HG03066 (cell line): ENCODE measurements at regions not wholly inside any gene's neighbourhood (a gene's known extent, or its start where the extent isn't known, plus 50 kb on each side); places are given as distances from the start of the nearest gene placed in this dataset.
"Not testable (repeated sequence)": the region's sequence is repeated elsewhere in the genome, so short reads cannot be mapped to it uniquely, and the experiment has no call there.

Experiments
- ATAC-seq: cut with Tn5 transposase; IDR thresholded peaks from one replicate; pipeline ENCODE4 v1.9.1; 2021; ENCODE audit warnings: low read depth; ENCODE audit not compliant: unreplicated experiment

DNA sequence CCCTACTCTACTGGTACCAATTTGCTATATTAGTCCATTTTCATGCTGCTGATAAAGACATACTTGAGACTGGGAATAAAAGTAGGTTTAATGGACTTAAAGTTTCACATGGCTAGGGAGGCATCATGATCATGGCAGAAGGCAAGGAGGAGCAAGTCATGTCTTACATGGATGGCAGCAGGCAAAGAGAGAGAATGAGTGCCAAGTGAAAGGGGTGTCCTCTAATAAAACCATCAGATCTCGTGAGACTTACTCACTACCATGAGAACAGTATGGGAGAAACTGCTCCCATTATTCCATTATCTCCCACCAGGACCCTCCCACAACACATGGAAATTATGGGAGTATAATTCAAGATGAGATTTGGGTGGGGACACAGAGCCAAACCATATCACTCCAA, 450.5 kb upstream of the ZEB2 start:
- ATAC-seq, result not testable (repeated sequence)

DNA sequence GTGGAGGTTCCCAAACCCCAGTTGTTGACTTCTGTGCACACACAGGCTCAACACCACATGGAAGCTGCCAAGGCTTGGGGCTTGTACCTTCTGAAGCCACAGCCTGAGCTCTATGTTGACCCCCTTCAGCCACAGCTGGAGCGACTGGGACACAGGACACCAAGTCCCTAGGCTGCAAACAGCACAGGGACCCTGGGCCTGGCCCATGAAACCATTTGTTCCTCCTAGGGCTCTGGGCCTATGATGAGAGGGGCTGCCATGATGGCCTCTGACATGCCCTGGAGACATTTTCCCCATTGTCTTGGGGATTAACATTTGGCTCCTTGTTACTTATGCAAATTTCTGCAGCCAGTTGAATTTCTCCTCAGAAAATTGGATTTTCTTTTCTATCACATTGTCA, 449.6 kb upstream of the ZEB2 start:
- not testable (repeated sequence) for ATAC-seq

- no peak for ATAC-seq
Measured at GRCh38 chr2:144967961-144968360, 448.0 kb upstream of the ZEB2 start.

DNA sequence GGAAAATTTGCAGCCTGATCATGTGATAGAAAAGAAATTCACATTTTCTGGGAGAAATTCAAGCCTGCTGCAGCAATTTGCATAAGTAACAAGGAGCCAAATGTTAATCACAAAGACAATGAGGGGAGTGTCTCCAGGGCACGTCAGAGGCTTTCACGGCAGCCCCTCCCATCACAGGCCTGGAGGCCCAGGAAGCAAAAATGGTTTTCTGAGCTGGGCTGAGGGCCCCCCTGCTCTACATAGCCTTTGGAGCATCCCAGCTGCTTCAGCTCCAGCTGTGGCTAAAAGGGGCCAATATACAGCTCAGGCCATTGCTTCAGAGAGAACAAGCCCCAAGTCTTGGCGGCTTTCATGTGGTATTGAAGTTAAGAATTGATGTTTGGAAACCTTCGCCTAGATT, 445.3 kb upstream of the ZEB2 start:
- no peak for ATAC-seq

GRCh38 chr2:144963031-144963430, 443.1 kb upstream of the ZEB2 start:
- ATAC-seq, result no peak

DNA sequence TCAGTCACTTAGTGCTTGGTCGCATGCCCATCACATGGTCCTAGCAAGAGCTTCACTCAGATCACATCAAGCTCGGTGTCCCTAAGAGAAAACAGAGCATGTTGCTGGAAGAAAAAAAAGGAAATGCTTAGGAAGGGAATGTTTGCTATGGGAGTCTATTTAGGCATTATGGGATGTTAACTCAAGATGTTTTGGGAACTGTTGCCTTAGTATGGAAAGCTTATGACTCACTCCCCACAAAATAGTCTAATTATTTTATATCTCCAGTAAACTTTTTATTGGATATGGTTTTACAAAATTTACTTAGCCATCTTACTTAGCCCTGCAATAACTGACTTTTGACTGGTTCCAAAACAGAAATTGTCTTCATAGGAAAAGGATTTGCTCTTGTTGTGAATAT, 439.5 kb upstream of the ZEB2 start:
- ATAC-seq, result no peak

DNA sequence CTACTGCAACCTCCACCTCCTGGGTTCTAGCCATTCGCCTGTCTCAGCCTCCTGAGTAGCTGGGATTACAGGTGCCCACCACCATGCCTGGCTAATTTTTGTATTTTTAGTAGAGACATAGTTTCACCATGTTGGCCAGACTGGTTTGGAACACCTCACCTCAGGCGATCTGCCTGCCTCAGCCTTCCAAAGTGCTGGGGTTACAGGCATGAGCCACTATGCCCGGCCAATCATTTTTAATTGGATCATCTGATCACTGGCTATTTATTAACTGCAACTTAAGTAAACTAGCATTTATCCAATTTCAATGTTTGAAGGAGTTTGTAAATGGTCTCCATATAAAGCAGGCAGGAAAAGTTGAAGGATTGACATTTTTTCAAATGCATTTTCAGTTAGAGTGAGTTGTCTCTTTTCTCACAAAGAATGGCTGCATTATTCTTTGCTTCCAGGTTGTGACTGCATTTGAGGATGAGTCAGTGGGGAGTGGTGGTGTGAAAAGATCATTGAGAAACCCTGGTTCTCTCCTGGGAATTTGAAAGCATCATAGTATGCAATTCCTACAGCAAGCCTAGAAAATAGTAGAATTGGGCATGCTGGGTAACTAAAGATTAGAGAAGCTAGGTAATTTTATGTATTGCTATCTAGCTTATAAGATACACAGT, 431.1 kb upstream of the ZEB2 start:
- no peak for ATAC-seq

GRCh38 chr2:144948205-144948855, 428.4 kb upstream of the ZEB2 start:
- ATAC-seq, result no peak

DNA sequence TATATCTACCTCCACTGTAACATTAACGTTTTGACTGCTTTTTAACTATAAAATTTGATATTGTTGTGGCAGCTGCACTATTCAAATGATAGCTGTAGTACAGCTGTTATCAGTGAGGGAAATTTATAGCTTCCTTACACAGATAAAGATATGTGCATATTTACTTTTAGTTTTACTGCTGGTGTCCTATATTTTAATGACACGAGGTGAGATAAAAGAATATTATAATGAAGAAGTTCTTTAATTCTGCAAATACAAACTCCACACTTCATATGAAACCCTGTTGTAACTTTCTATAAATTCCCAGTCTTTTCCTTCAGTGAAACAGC, 427.8 kb upstream of the ZEB2 start:
- no peak for ATAC-seq

GRCh38 chr2:144946263-144946662, 426.3 kb upstream of the ZEB2 start:
- ATAC-seq, result no peak

GRCh38 chr2:144944546-144945220, 424.8 kb upstream of the ZEB2 start:
- no peak for ATAC-seq

DNA sequence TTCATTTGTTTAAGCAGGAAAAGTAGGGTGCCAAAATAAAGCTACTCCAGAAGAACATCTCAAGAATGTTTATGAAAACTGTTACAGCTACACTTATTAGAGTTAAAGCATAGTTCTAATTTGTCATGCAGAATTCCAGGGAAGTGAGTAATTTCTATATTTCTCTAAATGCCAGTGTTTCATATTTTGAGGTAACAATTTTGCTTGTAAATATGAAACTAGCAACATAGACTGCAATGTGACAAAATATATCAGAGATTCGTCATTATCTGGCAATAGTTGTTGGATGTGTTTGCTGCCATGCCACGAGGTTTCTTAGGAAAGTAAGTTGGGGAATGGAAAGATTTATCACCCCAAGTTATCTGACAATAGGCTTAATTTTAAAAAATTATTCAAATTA, 424.1 kb upstream of the ZEB2 start:
- ATAC-seq, result no peak

- no peak for ATAC-seq
Measured at GRCh38 chr2:144943293-144943941, 423.5 kb upstream of the ZEB2 start.

DNA sequence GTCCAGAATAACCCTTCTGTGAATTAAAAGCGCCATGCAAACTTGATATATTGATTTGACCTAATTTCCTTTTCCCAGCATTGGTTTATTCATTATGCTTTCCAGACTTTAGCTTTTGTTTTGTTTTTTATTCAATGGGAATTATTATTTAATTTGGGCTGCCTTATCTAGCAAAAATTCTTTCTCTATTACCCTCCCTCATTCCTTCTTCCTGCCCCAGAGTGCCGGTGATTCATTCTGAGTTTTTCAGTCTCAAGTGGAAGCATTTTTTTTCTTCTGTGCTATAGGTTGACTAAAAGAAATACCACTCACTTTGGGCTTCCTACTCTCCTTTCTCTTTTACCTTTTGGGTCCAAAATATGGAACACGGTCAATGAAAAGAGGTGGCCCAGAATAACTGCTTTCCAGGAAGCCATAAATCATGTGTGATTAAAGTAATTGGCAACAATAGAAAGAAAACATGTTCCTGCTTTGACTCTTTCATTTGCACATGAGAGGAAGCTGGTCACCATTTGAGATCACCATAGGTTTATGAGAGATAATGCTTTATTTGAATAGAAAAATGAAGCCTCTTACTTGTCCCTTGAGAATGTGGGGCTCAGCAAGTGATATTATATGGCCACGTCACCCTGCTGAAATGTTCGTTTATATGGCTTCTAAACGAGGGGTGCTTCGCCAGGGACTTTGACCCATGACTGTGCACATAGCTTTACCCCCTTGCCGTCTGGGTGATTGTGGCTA, 422.8 kb upstream of the ZEB2 start:
- no peak for ATAC-seq

- no peak for ATAC-seq
Measured at GRCh38 chr2:144941743-144942488, 422.0 kb upstream of the ZEB2 start.

DNA sequence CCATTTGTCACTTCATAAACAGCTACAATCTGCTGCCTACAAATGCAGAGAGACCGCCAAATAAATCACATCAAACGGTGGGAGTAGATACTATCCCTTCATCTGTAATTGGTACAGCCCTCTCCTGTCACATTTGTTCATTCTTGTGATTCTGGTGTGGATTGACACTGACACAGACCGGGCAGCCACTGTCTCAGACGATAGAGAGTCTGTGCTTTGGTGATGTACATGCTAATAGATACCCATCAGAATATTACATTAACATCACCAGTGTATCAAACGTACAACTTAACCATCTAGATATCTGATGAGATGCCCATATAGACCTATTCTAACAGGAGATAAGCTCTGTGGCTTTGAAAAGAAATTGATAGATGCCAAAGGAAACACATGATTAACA, 419.7 kb upstream of the ZEB2 start:
- ATAC-seq, result no peak

GRCh38 chr2:144937910-144938709, 418.2 kb upstream of the ZEB2 start:
- no peak for ATAC-seq

GRCh38 chr2:144937066-144937465, 417.1 kb upstream of the ZEB2 start:
- no peak for ATAC-seq

GRCh38 chr2:144936442-144936841, 416.5 kb upstream of the ZEB2 start:
- ATAC-seq, result no peak
